ENCODE measurements at regions not wholly inside any gene's neighbourhood (a gene's known extent, or its start where the extent isn't known, plus 50 kb on each side); places are given as distances from the start of the nearest gene placed in this dataset.

GRCh38 chr6:8905757-8906156 lies 470.4 kb upstream of the SLC35B3 start:
- Histone ChIP-seq H3K27me3 (ENCODE audit: low read length) (peaks cover 9% of the 10 kb centered on the region; the same call in 1 of the 2 replicates), H3K9me2 (replicated peaks; ENCODE audit: low read length) (no peaks in the 10 kb centered on the region), H3K4me2 (ENCODE audit: low read length) (no peak overlapping the region), H3K27ac (ENCODE audit: low read length) (no peak overlapping the region), H4K20me1 (ENCODE audit: low read length) (no peaks in the 10 kb centered on the region), H3K9me3 (ENCODE audit: low read length) (no peaks in the 10 kb centered on the region), H3K4me3 (ENCODE audit: low read length) (no peak overlapping the region), H3K36me3 (ENCODE audit: low read depth, low read length) (no peaks in the 10 kb centered on the region), H3K9ac (ENCODE audit: low read length) (no peak overlapping the region), H3F3A (ENCODE audit: low read length, unreplicated experiment) (no peaks in the 10 kb centered on the region), H3K79me2 (ENCODE audit: low read length) (no peaks in the 10 kb centered on the region), H3K4me1 (ENCODE audit: insufficient read depth, low read length) (no peaks in the 10 kb centered on the region), H2AFZ (ENCODE audit: low read length) (no peak overlapping the region)
- POLR2A ChIA-PET (ENCODE audit: unreplicated experiment) = no interaction called here
- intact Hi-C loops (cut with micrococcal nuclease) = no loop called here
- no peak for DNase-seq
- TF ChIP-seq, protein P1, sequence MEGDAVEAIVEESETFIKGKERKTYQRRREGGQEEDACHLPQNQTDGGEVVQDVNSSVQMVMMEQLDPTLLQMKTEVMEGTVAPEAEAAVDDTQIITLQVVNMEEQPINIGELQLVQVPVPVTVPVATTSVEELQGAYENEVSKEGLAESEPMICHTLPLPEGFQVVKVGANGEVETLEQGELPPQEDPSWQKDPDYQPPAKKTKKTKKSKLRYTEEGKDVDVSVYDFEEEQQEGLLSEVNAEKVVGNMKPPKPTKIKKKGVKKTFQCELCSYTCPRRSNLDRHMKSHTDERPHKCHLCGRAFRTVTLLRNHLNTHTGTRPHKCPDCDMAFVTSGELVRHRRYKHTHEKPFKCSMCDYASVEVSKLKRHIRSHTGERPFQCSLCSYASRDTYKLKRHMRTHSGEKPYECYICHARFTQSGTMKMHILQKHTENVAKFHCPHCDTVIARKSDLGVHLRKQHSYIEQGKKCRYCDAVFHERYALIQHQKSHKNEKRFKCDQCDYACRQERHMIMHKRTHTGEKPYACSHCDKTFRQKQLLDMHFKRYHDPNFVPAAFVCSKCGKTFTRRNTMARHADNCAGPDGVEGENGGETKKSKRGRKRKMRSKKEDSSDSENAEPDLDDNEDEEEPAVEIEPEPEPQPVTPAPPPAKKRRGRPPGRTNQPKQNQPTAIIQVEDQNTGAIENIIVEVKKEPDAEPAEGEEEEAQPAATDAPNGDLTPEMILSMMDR (conservative IDR thresholded peaks at IDR 0.05; ENCODE audit: low read depth, low read length) = no peak
- TF ChIP-seq EZH2 (IDR thresholded peaks at IDR 0.05; ENCODE audit: low read length, unreplicated experiment) = no peak
- no peak for TF ChIP-seq EZH2phosphoT487 (IDR thresholded peaks at IDR 0.05; ENCODE audit: borderline replicate concordance, low read length)
- ATAC-seq = no peak
- BruUV-seq (replicated peaks) = no TSS peak
- CTCF ChIA-PET = no interaction called here

DNA sequence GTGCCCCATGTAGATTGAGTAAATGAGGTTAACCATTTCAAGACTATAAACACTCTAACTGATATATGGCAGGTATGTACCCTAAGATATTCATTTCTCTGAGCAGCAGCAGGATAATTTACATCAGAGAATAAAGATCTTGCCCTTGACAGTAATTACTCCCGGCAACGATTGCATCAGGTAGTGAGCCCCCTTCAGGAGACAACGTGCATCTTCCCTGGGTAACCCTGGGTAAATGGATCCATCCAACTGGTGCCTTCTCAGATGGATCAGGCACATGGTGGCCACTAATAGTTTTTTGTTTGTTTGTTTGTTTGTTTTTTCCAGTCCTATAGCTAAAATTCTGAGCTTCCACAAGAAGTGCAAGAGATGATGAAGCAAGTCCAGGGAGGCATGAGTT lies 469.4 kb upstream of the SLC35B3 start:
- DNase-seq (peak; percentile 23), ATAC-seq (no peak)
- Histone ChIP-seq H2AFZ (ENCODE audit: low read length) (no peak overlapping the region), H3K36me3 (ENCODE audit: low read depth, low read length) (no peaks in the 10 kb centered on the region), H3K79me2 (ENCODE audit: low read length) (no peaks in the 10 kb centered on the region), H3F3A (ENCODE audit: low read length, unreplicated experiment) (no peaks in the 10 kb centered on the region), H3K4me3 (ENCODE audit: low read length) (no peak overlapping the region), H3K27me3 (ENCODE audit: low read length) (peaks cover 18% of the 10 kb centered on the region), H3K27ac (ENCODE audit: low read length) (no peak overlapping the region), H3K9me3 (ENCODE audit: low read length) (no peaks in the 10 kb centered on the region), H3K9ac (ENCODE audit: low read length) (no peak overlapping the region), H3K9me2 (replicated peaks; ENCODE audit: low read length) (no peaks in the 10 kb centered on the region), H3K4me1 (ENCODE audit: insufficient read depth, low read length) (no peaks in the 10 kb centered on the region), H4K20me1 (ENCODE audit: low read length) (no peaks in the 10 kb centered on the region), H3K4me2 (ENCODE audit: low read length) (no peak overlapping the region)
- ChIA-PET POLR2A (ENCODE audit: unreplicated experiment) (no interaction called here), CTCF (no interaction called here)
- intact Hi-C loops (cut with micrococcal nuclease) = no loop called here
- no TSS peak for BruUV-seq (replicated peaks)
- TF ChIP-seq EZH2 (IDR thresholded peaks at IDR 0.05; ENCODE audit: low read length, unreplicated experiment) = no peak
- TF ChIP-seq, protein P1 (conservative IDR thresholded peaks at IDR 0.05; ENCODE audit: low read depth, low read length) = peak; percentile 56

- TF ChIP-seq EZH2phosphoT487 (IDR thresholded peaks at IDR 0.05; ENCODE audit: borderline replicate concordance, low read length) = no peak
- TF ChIP-seq, protein P1 (conservative IDR thresholded peaks at IDR 0.05; ENCODE audit: low read depth, low read length) = no peak
- no peak for TF ChIP-seq EZH2 (IDR thresholded peaks at IDR 0.05; ENCODE audit: low read length, unreplicated experiment)
- Histone ChIP-seq H3K4me1 (ENCODE audit: insufficient read depth, low read length) (no peaks in the 10 kb centered on the region), H4K20me1 (ENCODE audit: low read length) (no peaks in the 10 kb centered on the region), H3K9ac (ENCODE audit: low read length) (no peak overlapping the region), H3K79me2 (ENCODE audit: low read length) (no peaks in the 10 kb centered on the region), H3K27ac (ENCODE audit: low read length) (no peak overlapping the region), H2AFZ (ENCODE audit: low read length) (no peak overlapping the region), H3K36me3 (ENCODE audit: low read depth, low read length) (no peaks in the 10 kb centered on the region), H3K4me2 (ENCODE audit: low read length) (no peak overlapping the region), H3K9me2 (replicated peaks; ENCODE audit: low read length) (no peaks in the 10 kb centered on the region), H3K4me3 (ENCODE audit: low read length) (no peak overlapping the region), H3F3A (ENCODE audit: low read length, unreplicated experiment) (no peaks in the 10 kb centered on the region), H3K9me3 (ENCODE audit: low read length) (no peaks in the 10 kb centered on the region), H3K27me3 (ENCODE audit: low read length) (peaks cover 49% of the 10 kb centered on the region)
- ChIA-PET CTCF (no interaction called here), POLR2A (ENCODE audit: unreplicated experiment) (no interaction called here)
- DNase-seq (no peak), ATAC-seq (no peak)
- BruUV-seq (replicated peaks) = no TSS peak
- intact Hi-C loops (cut with micrococcal nuclease) = no loop called here
These were observed 464.7 kb upstream of the SLC35B3 start for GRCh38 chr6:8900056-8900455.

All from PC-3 (cell line).